A673 (cell line): ENCODE measurements at regions not wholly inside any gene's neighbourhood (a gene's known extent, or its start where the extent isn't known, plus 50 kb on each side); places are given as distances from the start of the nearest gene placed in this dataset.

Experiments used
- EZH2 ChIP-seq: fragments of 200-600 bp; sonication (generic); IDR thresholded peaks from 2 replicates; pipeline ENCODE4 v1.6.1; 2017; ENCODE audit warnings: borderline replicate concordance, low read depth, mild to moderate bottlenecking, mixed read lengths, antibody characterized with exemption, low read length; ENCODE audit not compliant: poor library complexity, severe bottlenecking
- TF ChIP-seq, protein P1 (sequence below): fragments of 300-800, 200-600 bp; sonication (generic); conservative IDR thresholded peaks from 2 replicates; pipeline ENCODE4 v1.5.1; 2017; ENCODE audit warnings: low read depth, mild to moderate bottlenecking, antibody characterized with exemption, low read length, moderate library complexity, mixed read lengths

DNA sequence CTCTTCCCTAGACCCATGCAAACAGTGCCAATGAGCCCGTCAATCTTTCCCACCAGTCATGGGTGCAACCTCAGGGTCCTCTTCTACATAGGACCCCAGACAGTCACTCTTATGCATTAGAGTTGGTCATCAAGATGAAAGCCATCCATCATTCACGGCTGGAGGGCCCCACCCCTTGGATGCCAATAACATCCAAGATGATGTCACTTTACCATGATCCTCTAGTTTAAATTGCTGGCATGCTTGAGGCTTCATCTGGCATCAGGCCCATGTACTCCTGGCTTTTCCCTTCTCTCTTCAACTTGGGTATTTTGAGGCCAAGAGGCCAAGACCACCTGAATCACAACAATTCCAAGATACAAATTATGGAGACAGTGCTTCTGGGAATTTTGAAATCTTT, 91.1 kb upstream of the MAPK4 start:
- TF ChIP-seq, protein P1, sequence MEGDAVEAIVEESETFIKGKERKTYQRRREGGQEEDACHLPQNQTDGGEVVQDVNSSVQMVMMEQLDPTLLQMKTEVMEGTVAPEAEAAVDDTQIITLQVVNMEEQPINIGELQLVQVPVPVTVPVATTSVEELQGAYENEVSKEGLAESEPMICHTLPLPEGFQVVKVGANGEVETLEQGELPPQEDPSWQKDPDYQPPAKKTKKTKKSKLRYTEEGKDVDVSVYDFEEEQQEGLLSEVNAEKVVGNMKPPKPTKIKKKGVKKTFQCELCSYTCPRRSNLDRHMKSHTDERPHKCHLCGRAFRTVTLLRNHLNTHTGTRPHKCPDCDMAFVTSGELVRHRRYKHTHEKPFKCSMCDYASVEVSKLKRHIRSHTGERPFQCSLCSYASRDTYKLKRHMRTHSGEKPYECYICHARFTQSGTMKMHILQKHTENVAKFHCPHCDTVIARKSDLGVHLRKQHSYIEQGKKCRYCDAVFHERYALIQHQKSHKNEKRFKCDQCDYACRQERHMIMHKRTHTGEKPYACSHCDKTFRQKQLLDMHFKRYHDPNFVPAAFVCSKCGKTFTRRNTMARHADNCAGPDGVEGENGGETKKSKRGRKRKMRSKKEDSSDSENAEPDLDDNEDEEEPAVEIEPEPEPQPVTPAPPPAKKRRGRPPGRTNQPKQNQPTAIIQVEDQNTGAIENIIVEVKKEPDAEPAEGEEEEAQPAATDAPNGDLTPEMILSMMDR, result no peak
- TF ChIP-seq EZH2, result no peak
